ENCODE measurements at regions not wholly inside any gene's neighbourhood (a gene's known extent, or its start where the extent isn't known, plus 50 kb on each side); places are given as distances from the start of the nearest gene placed in this dataset.

DNA sequence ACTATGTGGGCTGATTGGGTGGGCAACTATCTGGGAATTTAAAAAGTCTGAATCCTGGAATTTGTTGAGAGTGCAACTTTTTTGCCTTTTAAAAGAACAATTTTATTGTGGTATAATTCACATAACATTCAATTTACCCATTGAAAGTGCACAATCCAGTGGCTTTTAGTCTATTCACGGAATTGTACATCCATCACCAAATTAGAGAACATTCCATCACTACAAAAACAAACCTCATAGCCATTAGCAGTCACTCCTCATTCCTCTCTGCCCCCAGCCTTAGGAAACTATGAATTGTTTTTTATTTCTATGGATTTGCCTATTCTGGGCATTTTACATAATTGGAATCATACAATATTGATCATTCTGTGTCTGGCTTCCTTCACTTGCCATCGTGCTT is 101.8 kb upstream of the ALDH1A3 start:
- no peak overlapping the region for H3K4me3 ChIP-seq (ENCODE audit: low read depth, low read length)
- DNase-seq (ENCODE audit: low read depth) = no peak
- TF ChIP-seq, protein P1, sequence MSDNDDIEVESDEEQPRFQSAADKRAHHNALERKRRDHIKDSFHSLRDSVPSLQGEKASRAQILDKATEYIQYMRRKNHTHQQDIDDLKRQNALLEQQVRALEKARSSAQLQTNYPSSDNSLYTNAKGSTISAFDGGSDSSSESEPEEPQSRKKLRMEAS (IDR thresholded peaks at IDR 0.05; ENCODE audit: low read depth, low read length) = no peak
- TF ChIP-seq MYC (IDR thresholded peaks at IDR 0.05; ENCODE audit: low read depth, low read length) = no peak
- no peak for TF ChIP-seq POLR2A (IDR thresholded peaks at IDR 0.05; ENCODE audit: extremely low read depth, insufficient read length)

DNA sequence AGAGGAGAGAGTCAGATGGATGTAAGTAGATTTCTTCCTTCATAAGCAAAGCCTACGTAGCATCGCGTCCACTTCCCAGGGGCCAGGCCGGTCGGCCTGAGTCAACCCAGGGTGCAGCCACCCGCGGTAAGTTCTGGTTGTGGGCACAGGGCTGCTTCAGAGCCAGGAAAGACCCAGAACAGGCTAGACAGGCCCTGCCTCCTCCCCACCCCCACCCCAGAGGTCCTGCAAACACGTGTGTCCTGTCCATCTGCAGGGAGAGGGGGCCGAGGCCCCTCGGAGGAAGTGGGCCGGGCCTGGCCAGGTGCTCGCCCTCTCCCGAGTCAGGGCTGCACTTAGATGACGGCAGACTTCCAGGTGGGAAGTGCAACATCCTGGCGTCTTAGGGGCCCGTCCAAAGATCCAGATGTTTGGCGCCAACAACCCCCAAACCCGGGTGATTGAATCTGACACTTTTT is 100.8 kb upstream of the ALDH1A3 start:
- no peak for DNase-seq (ENCODE audit: low read depth)
- no peak overlapping the region for H3K4me3 ChIP-seq (ENCODE audit: low read depth, low read length)
- TF ChIP-seq POLR2A (IDR thresholded peaks at IDR 0.05; ENCODE audit: extremely low read depth, insufficient read length) = no peak
- TF ChIP-seq, protein P2, sequence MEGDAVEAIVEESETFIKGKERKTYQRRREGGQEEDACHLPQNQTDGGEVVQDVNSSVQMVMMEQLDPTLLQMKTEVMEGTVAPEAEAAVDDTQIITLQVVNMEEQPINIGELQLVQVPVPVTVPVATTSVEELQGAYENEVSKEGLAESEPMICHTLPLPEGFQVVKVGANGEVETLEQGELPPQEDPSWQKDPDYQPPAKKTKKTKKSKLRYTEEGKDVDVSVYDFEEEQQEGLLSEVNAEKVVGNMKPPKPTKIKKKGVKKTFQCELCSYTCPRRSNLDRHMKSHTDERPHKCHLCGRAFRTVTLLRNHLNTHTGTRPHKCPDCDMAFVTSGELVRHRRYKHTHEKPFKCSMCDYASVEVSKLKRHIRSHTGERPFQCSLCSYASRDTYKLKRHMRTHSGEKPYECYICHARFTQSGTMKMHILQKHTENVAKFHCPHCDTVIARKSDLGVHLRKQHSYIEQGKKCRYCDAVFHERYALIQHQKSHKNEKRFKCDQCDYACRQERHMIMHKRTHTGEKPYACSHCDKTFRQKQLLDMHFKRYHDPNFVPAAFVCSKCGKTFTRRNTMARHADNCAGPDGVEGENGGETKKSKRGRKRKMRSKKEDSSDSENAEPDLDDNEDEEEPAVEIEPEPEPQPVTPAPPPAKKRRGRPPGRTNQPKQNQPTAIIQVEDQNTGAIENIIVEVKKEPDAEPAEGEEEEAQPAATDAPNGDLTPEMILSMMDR (IDR thresholded peaks at IDR 0.05; ENCODE audit: low read depth, low read length) = no peak
- TF ChIP-seq, protein P1 (IDR thresholded peaks at IDR 0.05; ENCODE audit: low read depth, low read length) = no peak
- no peak for TF ChIP-seq MYC (IDR thresholded peaks at IDR 0.05; ENCODE audit: low read depth, low read length)

DNA sequence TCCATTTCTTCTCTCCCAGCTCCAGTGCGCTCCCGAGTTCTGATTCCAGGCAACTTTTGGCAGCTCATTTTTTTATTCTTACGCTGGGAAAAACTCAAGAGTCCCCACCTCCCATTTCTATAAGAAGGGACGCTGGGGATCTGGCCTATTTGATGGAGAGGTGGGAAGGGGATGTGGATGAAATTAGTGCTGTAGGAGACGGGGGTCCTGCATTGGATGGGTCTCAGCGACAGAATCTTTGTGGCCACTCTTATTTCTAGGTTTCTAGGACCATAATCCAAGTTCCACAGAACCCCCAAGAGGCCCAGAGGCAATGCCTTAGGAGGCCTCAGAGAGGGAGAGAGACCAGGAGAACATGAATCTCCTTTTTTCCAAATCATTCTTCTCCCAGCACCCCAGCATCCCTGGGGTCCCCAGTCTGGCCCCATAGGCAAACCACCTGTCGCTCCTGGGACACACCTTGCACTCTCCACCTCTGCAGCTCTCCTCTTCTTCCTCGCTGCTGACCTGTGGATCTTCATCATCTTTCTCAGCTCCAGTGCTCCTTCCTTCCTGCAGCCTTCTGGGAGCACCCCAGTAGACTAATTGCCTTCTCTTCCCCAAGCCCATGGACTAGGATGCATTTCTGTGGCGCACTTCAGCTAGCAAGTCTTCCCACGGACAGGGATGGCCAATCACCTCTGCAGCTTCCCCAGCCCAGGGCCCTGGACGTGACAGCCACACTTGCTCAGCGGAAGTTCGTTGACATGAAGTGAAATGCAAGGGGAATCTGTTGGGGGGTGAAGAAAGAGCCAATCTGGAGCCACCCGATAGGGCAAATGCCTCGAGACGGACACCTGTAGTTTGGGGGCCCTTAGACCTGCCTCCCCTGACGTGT is 100.1 kb upstream of the ALDH1A3 start:
- TF ChIP-seq, protein P1 (IDR thresholded peaks at IDR 0.05; ENCODE audit: low read depth, low read length) = no peak
- TF ChIP-seq POLR2A (IDR thresholded peaks at IDR 0.05; ENCODE audit: extremely low read depth, insufficient read length) (no peak), MYC (IDR thresholded peaks at IDR 0.05; ENCODE audit: low read depth, low read length) (no peak)
- TF ChIP-seq, protein P2 (IDR thresholded peaks at IDR 0.05; ENCODE audit: low read depth, low read length) = no peak
- DNase-seq (ENCODE audit: low read depth) = no peak
- H3K4me3 ChIP-seq (ENCODE audit: low read depth, low read length) = no peak overlapping the region

DNA sequence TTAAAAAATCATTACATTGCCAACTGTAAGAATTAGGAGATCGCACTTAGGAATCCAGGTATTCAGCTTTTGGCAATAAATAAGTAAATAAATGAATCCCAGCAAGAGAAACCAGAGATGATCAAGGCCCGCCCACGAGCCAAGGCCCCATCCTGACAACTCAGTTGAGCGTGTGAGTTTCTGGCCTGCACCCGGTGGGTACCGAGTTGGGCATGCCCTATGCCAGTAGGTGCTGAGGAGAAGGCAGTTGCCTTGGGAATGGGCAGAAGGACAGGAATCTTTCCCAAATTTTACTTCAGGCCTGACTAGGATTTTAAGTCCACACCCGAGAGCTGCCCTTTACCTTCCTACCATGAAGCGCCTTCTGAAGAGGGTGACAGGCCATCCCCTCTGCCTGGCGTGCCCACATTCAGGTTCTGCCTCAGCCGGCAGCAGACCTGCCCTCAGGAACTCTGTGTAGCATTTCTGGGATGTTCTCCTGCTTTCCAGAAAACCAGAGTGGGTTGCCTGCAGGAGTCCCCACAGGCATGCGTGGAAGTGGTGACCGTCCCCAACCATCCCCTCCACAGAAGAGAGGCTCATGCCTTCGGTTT is 99.3 kb upstream of the ALDH1A3 start:
- no peak for DNase-seq (ENCODE audit: low read depth)
- TF ChIP-seq, protein P1 (IDR thresholded peaks at IDR 0.05; ENCODE audit: low read depth, low read length) = no peak
- TF ChIP-seq MYC (IDR thresholded peaks at IDR 0.05; ENCODE audit: low read depth, low read length) (no peak), POLR2A (IDR thresholded peaks at IDR 0.05; ENCODE audit: extremely low read depth, insufficient read length) (no peak)
- TF ChIP-seq, protein P2 (IDR thresholded peaks at IDR 0.05; ENCODE audit: low read depth, low read length) = no peak
- no peak overlapping the region for H3K4me3 ChIP-seq (ENCODE audit: low read depth, low read length)

DNA sequence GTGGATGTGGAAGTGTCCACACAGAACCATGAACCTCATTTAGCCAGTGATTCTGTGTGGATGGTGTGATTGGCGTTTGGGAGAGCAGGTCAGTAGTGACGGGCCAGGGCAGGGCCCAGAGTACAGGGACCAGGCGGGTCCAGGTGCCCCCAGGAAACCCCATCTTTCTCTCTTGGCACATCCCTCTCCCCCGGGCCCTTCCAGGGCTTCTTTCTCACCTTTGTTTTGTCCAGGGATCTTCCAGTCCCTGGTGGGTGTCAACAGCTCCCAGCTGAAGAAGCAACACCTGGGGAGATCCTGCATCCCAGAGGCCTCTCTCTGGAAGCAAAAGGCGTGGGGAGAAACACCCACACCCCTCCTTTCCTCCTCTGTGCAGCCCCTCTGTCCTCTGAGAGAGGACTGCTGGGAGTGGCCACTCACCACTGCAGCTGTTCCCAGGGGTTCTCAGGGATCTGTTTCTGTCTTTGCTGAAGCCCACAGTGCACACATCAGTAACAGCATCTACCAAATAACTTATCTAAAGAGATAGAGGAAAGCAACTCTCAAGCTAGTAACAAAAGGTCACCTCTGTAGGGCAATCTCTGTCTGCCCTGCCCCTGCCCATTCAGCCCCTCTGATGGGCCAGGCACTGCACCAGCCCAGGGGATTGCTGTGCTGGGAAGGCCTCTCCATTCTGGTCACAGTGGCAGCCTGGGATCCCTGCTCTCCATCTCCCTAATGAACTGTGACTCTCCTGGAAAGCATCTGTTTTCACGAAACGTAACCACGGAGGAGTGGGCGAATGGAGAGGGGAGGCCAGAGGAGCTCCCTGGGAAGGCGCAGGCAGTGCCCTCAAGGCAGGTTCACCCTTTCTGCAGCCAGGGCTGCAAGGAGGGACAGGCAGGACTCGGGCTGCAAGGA is 98.3 kb upstream of the ALDH1A3 start:
- no peak overlapping the region for H3K4me3 ChIP-seq (ENCODE audit: low read depth, low read length)
- no peak for DNase-seq (ENCODE audit: low read depth)
- TF ChIP-seq POLR2A (IDR thresholded peaks at IDR 0.05; ENCODE audit: extremely low read depth, insufficient read length) = no peak
- TF ChIP-seq, protein P1 (IDR thresholded peaks at IDR 0.05; ENCODE audit: low read depth, low read length) = no peak
- TF ChIP-seq MYC (IDR thresholded peaks at IDR 0.05; ENCODE audit: low read depth, low read length) = no peak
- TF ChIP-seq, protein P2 (IDR thresholded peaks at IDR 0.05; ENCODE audit: low read depth, low read length) = no peak
